K562 (cell line): ENCODE measurements at regions not wholly inside any gene's neighbourhood (a gene's known extent, or its start where the extent isn't known, plus 50 kb on each side); places are given as distances from the start of the nearest gene placed in this dataset.

ENCODE experiments used
- MTA1 ChIP-seq: fragments of 450-650 bp; IDR thresholded peaks from 2 replicates; pipeline ENCODE4 v1.6.1; 2017; ENCODE audit warnings: borderline replicate concordance
- NCOA1 ChIP-seq: fragments of 450-650 bp; IDR thresholded peaks from 2 replicates; pipeline ENCODE4 v1.6.1; 2016; ENCODE audit warnings: low read depth
- PRDM10 ChIP-seq: fragments of 450-650 bp; IDR thresholded peaks from 2 replicates; pipeline ENCODE4 v1.6.1; 2018; ENCODE audit not compliant: partially characterized antibody
- ZBTB49 ChIP-seq: sonication (generic); formaldehyde crosslinking; IDR thresholded peaks from 2 replicates; pipeline ENCODE4 v1.8.0; 2022; ENCODE audit warnings: missing genetic modification reagents, mild to moderate bottlenecking, borderline replicate concordance
- ZNF449 ChIP-seq: fragments of 250-450 bp; sonication (Bioruptor Pico); IDR thresholded peaks from 2 replicates; pipeline ENCODE4 v1.8.0; 2022; ENCODE audit warnings: moderate library complexity, mild to moderate bottlenecking, inconsistent platforms

- no peak for TF ChIP-seq ZBTB49 (CRISPR knock-in tag)
- TF ChIP-seq NCOA1 = no peak
- no peak for TF ChIP-seq PRDM10
- no peak for TF ChIP-seq MTA1
- no peak for TF ChIP-seq ZNF449 (CRISPR knock-in tag)
Observed at GRCh38 chr4:3672465-3672831, 93.7 kb upstream of the ADRA2C start (continued).
